GM23338 (cell line): ENCODE measurements at regions not wholly inside any gene's neighbourhood (a gene's known extent, or its start where the extent isn't known, plus 50 kb on each side); places are given as distances from the start of the nearest gene placed in this dataset.

Source experiments
- ATAC-seq: fragments of 200-7000 bp; cut with Tn5 transposase; 3 replicates; pipeline ENCODE4 v1.9.1; 2020
- DNase-seq: peaks from one replicate; pipeline ENCODE4 v3.0.0-alpha.2; 2015; ENCODE audit warnings: low spot score
- H2AFZ ChIP-seq: fragments of 200-600 bp; sonication (generic); 2 replicates; pipeline ENCODE4 v1.8.0; 2016; ENCODE audit warnings: antibody characterized with exemption, mild to moderate bottlenecking, moderate library complexity
- H3F3A ChIP-seq: fragments of 200-600 bp; sonication (generic); replicated peaks from 2 replicates; pipeline ENCODE4 v1.8.0; 2017; ENCODE audit warnings: antibody characterized with exemption, mixed run types, low read depth
- H3K27ac ChIP-seq: fragments of 200-600 bp; sonication (generic); 2 replicates; pipeline ENCODE4 v1.6.1; 2016; ENCODE audit warnings: low read depth
- H3K27me3 ChIP-seq: fragments of 200-600 bp; sonication (generic); 2 replicates; pipeline ENCODE4 v1.8.0; 2016; ENCODE audit warnings: mild to moderate bottlenecking, mixed run types, moderate library complexity; ENCODE audit not compliant: insufficient read depth
- H3K36me3 ChIP-seq: fragments of 200-600 bp; sonication (generic); 2 replicates; pipeline ENCODE4 v1.8.0; 2016; ENCODE audit warnings: mild to moderate bottlenecking; ENCODE audit not compliant: insufficient read depth
- H3K4me1 ChIP-seq: fragments of 200-600 bp; sonication (generic); 2 replicates; pipeline ENCODE4 v1.8.0; 2016; ENCODE audit warnings: mild to moderate bottlenecking, moderate library complexity; ENCODE audit not compliant: insufficient read depth
- H3K4me2 ChIP-seq: fragments of 200-600 bp; sonication (generic); 2 replicates; pipeline ENCODE4 v1.7.1; 2017; ENCODE audit warnings: mixed run types
- H3K4me3 ChIP-seq: fragments of 200-600 bp; sonication (generic); 2 replicates; pipeline ENCODE4 v1.6.1; 2016; ENCODE audit warnings: mixed run types
- H3K79me2 ChIP-seq: fragments of 200-600 bp; sonication (generic); replicated peaks from 2 replicates; pipeline ENCODE4 v1.8.0; 2017; ENCODE audit warnings: mild to moderate bottlenecking; ENCODE audit not compliant: insufficient read depth
- H3K9me2 ChIP-seq: fragments of 200-600 bp; sonication (generic); 2 replicates; pipeline ENCODE4 v1.8.0; 2017; ENCODE audit not compliant: insufficient read depth
- H4K20me1 ChIP-seq: fragments of 200-600 bp; sonication (generic); replicated peaks from 2 replicates; pipeline ENCODE4 v1.8.0; 2017; ENCODE audit warnings: mild to moderate bottlenecking; ENCODE audit not compliant: insufficient read depth
- H3K27ac Mint-ChIP-seq: 2 replicates; pipeline ENCODE4 v1.8.0; 2020; ENCODE audit warnings: inconsistent platforms, mild to moderate bottlenecking, moderate library complexity, mixed read lengths
- H3K27me3 Mint-ChIP-seq: 3 replicates; pipeline ENCODE4 v1.8.0; 2022; ENCODE audit warnings: low read depth, mild to moderate bottlenecking, moderate library complexity, mixed read lengths, inconsistent platforms; ENCODE audit not compliant: insufficient read depth, poor library complexity
- H3K36me3 Mint-ChIP-seq: 3 replicates; pipeline ENCODE4 v1.8.0; 2021; ENCODE audit warnings: low read depth, mild to moderate bottlenecking, inconsistent platforms, moderate library complexity, mixed read lengths
- H3K4me1 Mint-ChIP-seq: 3 replicates; pipeline ENCODE4 v1.8.0; 2020; ENCODE audit warnings: mild to moderate bottlenecking, inconsistent platforms, mixed read lengths
- H3K4me3 Mint-ChIP-seq: 3 replicates; pipeline ENCODE4 v1.8.0; 2021; ENCODE audit warnings: moderate library complexity, mild to moderate bottlenecking, inconsistent platforms, mixed read lengths
- H3K9me3 Mint-ChIP-seq: 3 replicates; pipeline ENCODE4 v1.8.0; 2020; ENCODE audit warnings: moderate library complexity, mild to moderate bottlenecking, inconsistent platforms, mixed read lengths
- CREB1 ChIP-seq: fragments of 250-450 bp; sonication (Bioruptor Pico); IDR thresholded peaks from 2 replicates; pipeline ENCODE4 v1.5.0; 2020; ENCODE audit warnings: low read depth, mild to moderate bottlenecking, moderate library complexity
- CTCF ChIP-seq, 2 experiments: fragments of 200-600 bp in 1 of 2; sonication (generic) in 1 of 2; conservative IDR thresholded peaks; 2 replicates each; pipeline versions ENCODE4 v1.5.1 to v1.6.1; 2016 to 2017; ENCODE audit warnings: antibody characterized with exemption in 2 of 2, low read depth in 2 of 2, mild to moderate bottlenecking in 2 of 2, moderate library complexity in 1 of 2
- ETS1 ChIP-seq: IDR thresholded peaks from 2 replicates; pipeline ENCODE4 v1.6.1; 2016; ENCODE audit warnings: antibody characterized with exemption
- EZH2 ChIP-seq: fragments of 200-600 bp; sonication (generic); IDR thresholded peaks from one replicate; pipeline ENCODE4 v1.8.0; 2017; ENCODE audit warnings: antibody characterized with exemption, mild to moderate bottlenecking, low read depth; ENCODE audit not compliant: unreplicated experiment
- JUNB ChIP-seq: IDR thresholded peaks from one replicate; pipeline ENCODE4 v1.6.1; 2016; ENCODE audit warnings: antibody characterized with exemption; ENCODE audit not compliant: unreplicated experiment
- NANOG ChIP-seq: IDR thresholded peaks from 2 replicates; pipeline ENCODE4 v1.6.1; 2016; ENCODE audit warnings: antibody characterized with exemption, borderline replicate concordance
- POLR2AphosphoS5 ChIP-seq: IDR thresholded peaks from 2 replicates; pipeline ENCODE4 v1.6.1; 2016; ENCODE audit warnings: antibody characterized with exemption, low read depth
- REST ChIP-seq: IDR thresholded peaks from one replicate; pipeline ENCODE4 v1.6.1; 2018; ENCODE audit warnings: antibody characterized with exemption; ENCODE audit not compliant: unreplicated experiment
- ZNF114 ChIP-seq: fragments of 250-450 bp; sonication (Bioruptor Pico); IDR thresholded peaks from 2 replicates; pipeline ENCODE4 v1.5.0; 2020; ENCODE audit warnings: mild to moderate bottlenecking, moderate library complexity
- ZNF331 ChIP-seq: fragments of 250-450 bp; sonication (Bioruptor Pico); IDR thresholded peaks from 2 replicates; pipeline ENCODE4 v1.5.0; 2020; ENCODE audit warnings: low read depth, mild to moderate bottlenecking, moderate library complexity
- ZNF462 ChIP-seq: fragments of 250-450 bp; sonication (Bioruptor Pico); IDR thresholded peaks from 2 replicates; pipeline ENCODE4 v1.5.0; 2020; ENCODE audit warnings: mild to moderate bottlenecking, moderate library complexity

- Mint-ChIP-seq H3K36me3 (no peaks in the 10 kb centered on the region), H3K27ac (no peak overlapping the region), H3K4me3 (no peak overlapping the region), H3K27me3 (no peaks in the 10 kb centered on the region), H3K4me1 (peaks cover 23% of the 10 kb centered on the region), H3K9me3 (no peaks in the 10 kb centered on the region)
- Histone ChIP-seq H4K20me1 (no peaks in the 10 kb centered on the region), H3K36me3 (no peaks in the 10 kb centered on the region), H3K4me2 (no peak overlapping the region), H2AFZ (no peak overlapping the region), H3K9me2 (peaks cover 2% of the 10 kb centered on the region), H3K79me2 (no peaks in the 10 kb centered on the region), H3K4me1 (peaks cover 15% of the 10 kb centered on the region), H3F3A (no peaks in the 10 kb centered on the region), H3K27ac (no peak overlapping the region), H3K4me3 (no peak overlapping the region), H3K27me3 (no peaks in the 10 kb centered on the region)
- no peak for TF ChIP-seq REST
- TF ChIP-seq EZH2, result no peak
- no peak for TF ChIP-seq ZNF331 (CRISPR knock-in tag)
- TF ChIP-seq JUNB, result no peak
- TF ChIP-seq CREB1, result no peak
- no peak for TF ChIP-seq POLR2AphosphoS5
- TF ChIP-seq CTCF (conservative IDR thresholded peaks at IDR 0.05; ENCODE audit: low read depth in 2 of 2), result no peak
- TF ChIP-seq NANOG, result no peak
- no peak for TF ChIP-seq ZNF462 (CRISPR knock-in tag)
- TF ChIP-seq ZNF114, result no peak
- no peak for TF ChIP-seq ETS1
- ATAC-seq, result no peak
- no peak for DNase-seq
Measured at GRCh38 chr16:49168126-49168525, 113.5 kb downstream of the CBLN1 start.
